Uterus (tissue), 2 donors: ENCODE measurements at regions not wholly inside any gene's neighbourhood (a gene's known extent, or its start where the extent isn't known, plus 50 kb on each side); places are given as distances from the start of the nearest gene placed in this dataset.

Experiments used
- POLR2A ChIP-seq, 2 donors: fragments of 450-650 bp; IDR thresholded peaks; one replicate each; pipeline ENCODE4 v1.6.1; 2016; ENCODE audit warnings: antibody characterized with exemption in 2 of 2, mild to moderate bottlenecking in 1 of 2, moderate library complexity in 1 of 2
- TF ChIP-seq, protein P1 (sequence below), 4 experiments: fragments of 200-600 bp in 2 of 4; fragments of 450-650 bp in 2 of 4; sonication (generic) in 2 of 4; IDR thresholded peaks; one replicate each; pipeline ENCODE4 v1.5.1; 2016 to 2019; ENCODE audit warnings: antibody characterized with exemption in 4 of 4, mild to moderate bottlenecking in 2 of 4, moderate library complexity in 1 of 4

DNA sequence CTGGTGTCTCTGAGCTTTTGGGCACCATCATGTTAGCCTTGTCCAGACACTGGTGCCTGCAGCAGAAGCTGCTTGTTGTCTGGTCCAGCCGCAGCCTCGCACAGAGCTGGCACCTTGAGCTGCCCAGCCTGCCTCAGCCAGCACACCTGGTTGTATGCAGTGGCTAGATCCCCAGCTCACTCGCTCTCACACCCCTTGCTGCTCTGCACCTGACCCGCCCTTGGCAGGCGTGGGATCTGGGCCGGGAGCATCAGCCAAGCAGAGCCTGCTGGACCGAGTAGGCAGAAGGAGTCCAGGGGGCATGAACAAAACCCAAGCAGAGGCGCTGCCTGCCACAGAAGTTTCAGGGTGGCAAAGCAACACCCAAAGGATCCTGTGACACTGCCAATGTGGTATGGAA, 79.7 kb upstream of the ITGB1 start:
- TF ChIP-seq, protein P1, sequence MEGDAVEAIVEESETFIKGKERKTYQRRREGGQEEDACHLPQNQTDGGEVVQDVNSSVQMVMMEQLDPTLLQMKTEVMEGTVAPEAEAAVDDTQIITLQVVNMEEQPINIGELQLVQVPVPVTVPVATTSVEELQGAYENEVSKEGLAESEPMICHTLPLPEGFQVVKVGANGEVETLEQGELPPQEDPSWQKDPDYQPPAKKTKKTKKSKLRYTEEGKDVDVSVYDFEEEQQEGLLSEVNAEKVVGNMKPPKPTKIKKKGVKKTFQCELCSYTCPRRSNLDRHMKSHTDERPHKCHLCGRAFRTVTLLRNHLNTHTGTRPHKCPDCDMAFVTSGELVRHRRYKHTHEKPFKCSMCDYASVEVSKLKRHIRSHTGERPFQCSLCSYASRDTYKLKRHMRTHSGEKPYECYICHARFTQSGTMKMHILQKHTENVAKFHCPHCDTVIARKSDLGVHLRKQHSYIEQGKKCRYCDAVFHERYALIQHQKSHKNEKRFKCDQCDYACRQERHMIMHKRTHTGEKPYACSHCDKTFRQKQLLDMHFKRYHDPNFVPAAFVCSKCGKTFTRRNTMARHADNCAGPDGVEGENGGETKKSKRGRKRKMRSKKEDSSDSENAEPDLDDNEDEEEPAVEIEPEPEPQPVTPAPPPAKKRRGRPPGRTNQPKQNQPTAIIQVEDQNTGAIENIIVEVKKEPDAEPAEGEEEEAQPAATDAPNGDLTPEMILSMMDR (IDR thresholded peaks at IDR 0.05), result no peak
- no peak for TF ChIP-seq POLR2A (IDR thresholded peaks at IDR 0.05)
